HG02852 (cell line): ENCODE measurements at regions not wholly inside any gene's neighbourhood (a gene's known extent, or its start where the extent isn't known, plus 50 kb on each side); places are given as distances from the start of the nearest gene placed in this dataset.
"Not testable (repeated sequence)": the region's sequence is repeated elsewhere in the genome, so short reads cannot be mapped to it uniquely, and the experiment has no call there.

ENCODE experiments used
- ATAC-seq: cut with Tn5 transposase; IDR thresholded peaks from one replicate; pipeline ENCODE4 v1.9.1; 2021; ENCODE audit warnings: mild to moderate bottlenecking, moderate library complexity; ENCODE audit not compliant: unreplicated experiment

DNA sequence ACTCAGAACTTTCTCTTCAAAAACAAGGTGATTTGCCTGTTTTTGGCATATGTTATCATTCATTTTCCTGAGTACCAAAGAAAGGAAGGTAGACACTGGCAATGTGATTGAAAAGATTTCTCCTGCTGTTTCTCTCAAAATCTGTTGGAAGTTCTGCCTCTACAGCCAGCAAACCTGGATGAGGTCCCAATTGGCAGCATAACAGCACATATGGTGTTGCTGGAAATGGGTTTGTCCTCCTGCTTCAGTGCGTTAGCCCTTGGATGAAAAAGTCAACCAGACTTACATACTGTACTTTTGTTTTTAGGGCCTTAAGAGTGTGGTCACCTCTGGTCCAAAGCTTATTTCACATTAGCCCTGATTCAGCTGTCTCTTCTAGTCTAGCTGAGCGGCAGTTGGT, 237.6 kb upstream of the MME start:
- ATAC-seq = no peak

DNA sequence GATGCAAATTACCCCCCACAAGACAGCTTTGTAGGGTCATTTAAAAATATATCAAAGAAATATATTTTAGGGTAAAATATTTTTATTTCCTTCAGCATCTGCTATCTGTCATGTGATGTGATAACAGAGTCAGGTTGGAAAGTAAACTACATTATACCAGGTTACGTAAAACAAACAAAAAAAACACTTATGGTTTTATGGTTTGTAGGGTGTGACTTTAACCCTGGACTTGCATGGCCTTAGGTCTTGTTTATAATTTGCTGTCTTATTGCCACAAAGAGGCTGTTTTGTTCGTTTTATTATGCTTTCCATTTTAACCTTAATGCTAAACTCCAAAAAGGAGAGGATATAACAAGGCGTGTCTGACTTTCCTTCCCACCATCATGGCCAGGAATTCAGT, 244.5 kb upstream of the MME start:
- ATAC-seq = no peak

DNA sequence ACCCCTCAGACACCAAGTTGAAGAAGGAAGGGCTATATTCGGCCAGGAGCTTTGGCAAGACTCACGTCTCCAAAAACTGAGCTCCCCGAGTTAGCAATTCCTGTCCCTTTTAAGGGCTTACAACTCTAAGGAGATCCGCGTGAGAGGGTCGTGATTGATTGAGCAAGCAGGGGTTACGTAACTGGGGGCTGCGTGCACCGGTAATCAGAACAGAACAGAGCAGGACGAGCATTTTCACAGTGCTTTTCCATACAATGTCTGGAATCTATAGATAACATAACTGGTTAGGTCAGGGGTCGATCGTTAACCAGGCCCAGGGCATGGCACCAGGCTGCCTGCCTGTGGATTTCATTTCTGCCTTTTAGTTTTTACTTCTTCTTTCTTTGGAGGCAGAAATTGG, 245.3 kb upstream of the MME start:
- not testable (repeated sequence) for ATAC-seq

DNA sequence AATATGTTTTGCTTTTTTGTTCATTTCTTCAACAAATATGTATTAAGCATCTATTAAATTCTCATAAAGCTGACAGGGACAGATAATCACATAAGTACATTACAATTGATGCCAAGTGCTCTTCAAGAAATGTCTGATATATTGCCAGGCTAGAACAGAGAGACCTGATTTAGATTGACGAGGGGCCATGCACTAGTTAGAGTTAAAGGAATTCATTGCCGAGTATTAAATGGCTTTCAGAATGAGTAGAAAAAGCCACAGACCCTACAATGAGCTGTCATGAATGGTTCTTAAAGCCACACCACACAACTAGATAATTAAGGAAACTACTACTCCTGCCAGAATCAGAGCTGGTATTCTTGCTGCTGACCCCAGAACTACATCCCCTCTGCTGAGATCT, 250.2 kb upstream of the MME start:
- ATAC-seq = no peak

DNA sequence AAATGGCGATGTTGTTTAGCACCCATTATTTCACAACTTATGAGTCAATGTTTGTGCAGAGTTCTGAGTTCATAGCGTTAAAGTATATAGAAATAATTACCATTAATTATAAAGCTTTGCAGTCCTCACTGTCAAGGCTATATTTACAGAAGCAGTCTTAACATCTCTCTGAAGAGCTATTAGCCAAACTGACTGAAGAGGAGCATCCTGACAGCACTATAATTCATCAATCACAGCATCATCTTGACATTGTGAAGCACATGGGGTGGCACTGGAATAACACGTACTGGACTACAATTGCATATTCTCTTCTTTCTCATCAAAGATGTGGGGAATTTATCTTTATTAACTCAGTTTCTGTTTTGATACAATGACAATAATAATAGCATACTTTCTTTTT, 260.6 kb upstream of the MME start:
- no peak for ATAC-seq

DNA sequence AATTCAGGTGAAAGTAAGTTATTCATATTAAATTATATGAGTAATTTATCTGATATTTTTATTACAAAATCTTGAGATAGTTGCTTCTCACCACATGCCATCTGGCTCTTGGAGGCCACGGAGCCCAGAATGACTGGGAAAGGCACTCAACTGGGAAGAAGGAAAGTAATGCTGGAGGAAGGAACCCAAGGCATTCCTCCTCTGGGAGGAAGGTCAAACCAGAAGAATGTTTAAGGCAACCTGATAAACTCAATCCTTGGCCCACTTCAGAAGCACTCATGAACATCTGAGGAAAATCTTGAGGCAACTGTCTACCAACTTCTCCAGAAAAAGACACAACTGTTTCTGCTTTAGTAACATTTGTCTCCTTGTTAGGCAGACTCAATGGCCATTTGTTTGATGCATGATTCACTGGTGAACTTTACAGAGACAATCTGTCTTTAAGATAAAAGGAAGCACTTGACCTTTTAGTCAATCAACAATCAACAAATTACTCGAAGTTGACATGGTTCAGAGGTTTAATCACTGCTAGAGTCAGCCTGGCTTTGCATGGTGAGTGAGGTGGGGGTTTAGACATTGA, 261.4 kb upstream of the MME start:
- ATAC-seq = no peak

DNA sequence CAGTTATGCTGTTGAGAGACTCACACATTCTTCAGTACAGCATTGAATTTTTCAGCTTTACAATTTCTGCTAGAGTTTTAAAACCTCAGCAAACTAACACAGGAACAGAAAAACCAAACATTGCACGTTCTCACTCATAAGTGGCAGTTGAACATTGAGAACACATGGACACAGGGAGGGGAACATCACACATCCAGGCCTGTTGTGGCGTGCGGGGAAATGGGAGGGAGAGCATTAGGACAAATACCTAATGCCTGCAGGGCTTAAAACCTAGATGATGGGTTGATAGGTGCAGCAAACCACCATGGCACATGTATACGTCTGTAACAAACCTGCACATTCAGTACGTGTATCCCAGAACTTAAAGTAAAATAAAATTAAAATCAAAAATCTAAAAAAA, 270.1 kb upstream of the MME start:
- ATAC-seq = not testable (repeated sequence)

DNA sequence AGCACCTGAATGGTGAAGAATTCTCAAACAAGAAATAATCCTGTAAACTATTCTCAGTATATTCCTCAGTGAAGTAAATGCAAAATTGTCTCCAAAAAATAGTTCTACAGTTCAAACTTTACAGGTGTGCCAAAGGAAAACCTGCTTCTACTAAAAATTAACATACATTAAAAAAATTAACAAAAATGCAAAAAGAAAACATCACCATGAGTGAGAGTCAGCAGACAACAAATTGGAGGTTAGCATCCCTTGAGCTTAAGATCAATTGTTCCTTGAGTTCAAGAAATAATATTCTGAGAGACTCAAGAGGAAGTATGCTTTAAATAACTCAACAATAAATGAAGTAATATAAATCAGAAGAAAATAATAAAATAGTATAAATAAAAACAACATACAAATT, 278.4 kb upstream of the MME start:
- ATAC-seq = no peak

DNA sequence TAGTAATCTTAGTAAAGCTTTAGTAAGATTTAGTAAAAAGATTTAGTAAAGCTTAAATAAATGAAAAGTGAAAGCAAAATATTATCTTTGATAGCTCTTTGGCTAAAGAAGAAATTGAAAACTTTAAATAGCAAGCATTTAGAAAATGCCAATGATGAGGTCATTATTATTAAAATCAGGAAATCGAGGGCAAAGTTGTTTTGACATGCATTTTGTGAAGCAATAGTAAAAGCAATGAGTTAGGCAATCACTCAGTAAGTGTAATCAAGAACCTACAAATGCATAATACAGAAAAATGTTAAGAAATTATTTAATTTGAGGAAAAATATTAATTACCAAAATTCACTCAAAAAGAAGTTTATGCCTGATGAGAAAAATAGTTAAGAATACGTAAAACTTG, 280.3 kb upstream of the MME start:
- ATAC-seq = no peak

DNA sequence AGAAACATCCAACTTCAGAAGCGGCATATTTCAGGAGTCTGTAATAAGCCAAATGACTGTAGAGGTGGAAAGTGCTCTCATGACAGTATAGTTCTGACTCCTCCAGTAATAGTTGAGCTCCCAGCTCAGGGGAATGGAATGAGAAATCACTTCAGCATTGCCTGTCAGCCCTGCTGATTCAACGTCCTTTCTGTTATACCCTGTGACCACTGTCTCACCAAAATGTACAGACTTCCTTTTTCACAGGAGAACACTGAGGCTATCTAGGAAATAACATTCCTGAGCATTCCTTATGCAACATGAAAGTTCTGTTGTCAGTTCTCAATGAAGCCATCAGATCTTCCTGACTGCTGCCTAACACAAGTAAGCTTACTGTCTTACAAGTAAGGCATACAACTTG, 284.5 kb upstream of the MME start:
- ATAC-seq = no peak

DNA sequence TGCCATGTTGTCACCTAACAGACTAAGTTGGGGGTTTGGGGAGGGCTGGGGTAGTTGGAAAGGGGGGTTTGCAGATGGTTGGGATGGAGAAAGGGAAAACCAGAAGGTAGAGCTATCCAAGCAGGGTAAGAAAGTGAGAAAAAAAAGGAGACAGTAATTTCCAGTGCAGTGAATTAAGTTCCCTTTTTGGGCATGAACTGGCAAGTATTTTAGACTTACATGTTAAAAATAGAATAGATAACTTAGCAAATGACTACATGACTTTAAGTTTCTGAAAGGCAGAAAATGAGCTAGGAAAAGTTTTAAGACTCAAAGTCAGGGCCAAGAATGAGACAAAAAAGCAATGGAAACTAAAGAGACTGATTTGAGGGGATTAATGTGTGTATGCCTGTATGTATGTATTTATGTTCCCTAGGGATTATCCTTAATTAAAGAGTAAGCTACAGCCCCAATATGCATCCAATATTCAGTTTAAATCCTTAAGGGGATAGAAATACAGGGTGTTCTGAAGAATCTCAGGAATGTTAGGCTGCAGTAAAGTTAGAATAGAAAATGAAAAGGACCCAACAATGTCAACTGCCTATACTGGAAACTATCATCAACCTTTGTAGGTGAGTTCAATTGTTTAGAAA, 285.2 kb upstream of the MME start:
- no peak for ATAC-seq

DNA sequence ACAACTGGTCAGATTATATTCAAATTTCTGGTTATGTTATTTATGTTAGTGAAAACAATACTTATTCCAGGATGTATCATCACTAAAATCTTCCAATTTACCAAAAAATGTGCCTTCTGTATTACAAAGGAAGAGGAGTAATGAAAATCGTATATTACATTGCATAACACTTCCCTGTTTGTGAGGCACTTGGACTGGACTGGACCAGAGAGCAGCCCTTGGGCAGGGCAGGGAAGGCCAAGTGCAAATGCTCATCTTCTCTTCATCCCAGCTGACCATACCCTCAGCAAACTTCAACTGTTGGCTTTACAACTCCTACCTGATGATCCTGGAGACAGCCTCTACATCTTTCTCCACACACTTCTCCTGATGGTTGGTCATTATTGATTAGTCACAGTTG, 285.7 kb upstream of the MME start:
- ATAC-seq = no peak

DNA sequence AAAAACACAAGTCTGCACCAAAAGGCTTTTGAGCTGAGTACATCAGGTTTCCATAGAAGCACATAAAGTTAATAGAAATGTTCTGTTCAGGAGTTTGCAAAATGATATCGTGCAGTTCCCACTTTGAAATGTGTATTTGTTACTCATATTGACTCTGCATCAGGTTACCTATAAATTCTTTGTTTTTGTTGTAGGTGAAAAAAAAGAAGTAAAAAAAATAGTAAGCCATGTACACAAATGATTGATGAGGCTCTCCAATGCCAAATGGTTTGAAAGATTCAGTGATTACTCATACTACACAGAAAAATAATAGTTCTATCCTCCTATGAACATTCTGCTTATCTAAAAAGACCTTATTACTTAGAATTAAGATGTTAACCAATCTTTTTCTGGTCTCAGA, 287.3 kb upstream of the MME start:
- no peak for ATAC-seq

DNA sequence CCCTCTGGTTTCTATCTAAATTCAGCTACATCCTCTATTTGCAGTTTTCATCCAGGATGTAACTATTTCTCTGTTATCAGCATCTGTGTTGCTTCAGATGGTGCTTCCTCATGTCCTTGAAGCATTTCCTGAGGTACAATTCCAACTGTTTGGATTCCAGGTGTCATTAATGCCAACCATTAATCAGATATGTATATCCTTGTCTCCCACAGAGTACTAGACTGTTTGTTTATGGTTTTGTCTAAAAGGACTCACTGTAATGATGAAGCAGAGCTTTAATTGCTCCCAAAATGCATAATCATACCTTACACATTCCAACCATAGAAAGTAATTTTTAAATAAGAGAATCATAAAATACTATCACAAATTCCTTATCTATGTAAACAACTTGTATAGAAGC, 288.5 kb upstream of the MME start:
- no peak for ATAC-seq

DNA sequence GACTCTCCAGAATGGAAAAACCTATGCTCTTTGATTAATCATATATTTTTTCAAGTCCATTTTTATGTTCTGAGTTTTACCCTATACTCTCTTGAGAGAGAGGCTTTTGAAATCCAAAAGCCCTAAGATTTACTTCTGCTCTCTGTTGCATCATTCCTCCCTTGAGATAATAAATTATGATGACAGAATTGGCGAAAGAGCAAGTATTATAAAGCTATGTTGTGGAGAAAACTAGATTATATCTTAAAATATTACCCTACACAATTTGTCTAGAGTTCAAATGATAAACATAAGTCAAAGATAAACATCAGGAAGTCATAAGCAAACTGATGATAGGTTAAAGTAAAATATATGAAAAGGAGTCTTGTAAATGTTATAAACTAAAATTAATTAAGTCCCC, 293.4 kb upstream of the MME start:
- ATAC-seq = no peak

DNA sequence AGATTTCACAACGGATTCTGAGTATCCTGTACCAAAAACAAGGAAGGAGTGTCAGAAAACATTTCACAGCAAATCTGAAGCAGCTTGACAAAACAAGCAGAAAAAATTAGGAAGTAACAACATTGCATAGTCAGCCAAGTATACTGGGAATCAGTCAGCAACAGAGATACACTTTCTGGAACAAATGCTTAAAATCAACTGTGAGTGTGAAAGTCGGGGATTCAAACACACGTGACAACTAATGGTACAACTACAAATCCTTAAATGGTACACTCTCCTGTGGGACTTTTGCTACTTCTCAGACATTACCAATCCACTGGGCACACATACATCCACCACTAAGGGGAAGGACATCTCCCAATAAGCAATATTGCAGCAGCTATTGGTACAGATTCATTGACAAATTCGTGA, 296.6 kb upstream of the MME start:
- ATAC-seq = no peak

DNA sequence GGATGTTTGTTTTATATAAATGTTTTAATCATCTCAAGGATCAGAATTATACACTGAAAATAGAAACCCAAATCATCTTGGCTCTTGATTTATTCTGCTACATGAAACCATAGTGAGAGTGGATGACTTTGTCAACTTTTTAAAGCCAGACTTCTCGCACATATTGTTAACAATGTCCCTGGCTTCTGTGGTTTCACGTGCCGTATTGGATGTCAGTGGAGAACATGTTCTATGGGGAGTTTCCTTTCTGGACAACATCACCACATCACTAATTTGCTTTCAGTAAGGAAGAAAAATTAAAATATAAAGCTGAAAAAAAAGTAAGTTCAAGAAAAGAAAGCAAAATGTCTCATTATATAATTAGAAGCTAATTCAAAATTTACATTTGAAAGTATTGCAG, 297.1 kb upstream of the MME start:
- ATAC-seq = no peak

DNA sequence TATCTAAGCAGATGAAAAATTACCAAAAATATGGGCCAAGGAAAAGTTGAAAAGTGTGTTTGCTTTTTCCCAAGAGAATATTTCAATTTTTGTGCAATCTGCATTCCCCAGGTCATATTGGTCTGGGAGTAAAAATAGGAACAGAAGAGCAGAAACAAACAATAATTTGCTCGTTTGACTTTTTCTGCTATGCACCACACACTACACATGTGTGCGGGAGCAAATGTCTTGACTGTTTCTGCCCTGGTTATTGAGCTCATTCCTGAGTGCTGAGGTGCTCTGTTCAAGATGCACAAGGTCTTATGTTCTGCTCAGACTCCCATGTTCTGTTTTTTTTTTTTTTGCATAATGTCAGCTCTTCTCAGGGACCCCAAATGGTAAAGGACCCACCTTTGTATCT, 298.0 kb upstream of the MME start:
- ATAC-seq = no peak

DNA sequence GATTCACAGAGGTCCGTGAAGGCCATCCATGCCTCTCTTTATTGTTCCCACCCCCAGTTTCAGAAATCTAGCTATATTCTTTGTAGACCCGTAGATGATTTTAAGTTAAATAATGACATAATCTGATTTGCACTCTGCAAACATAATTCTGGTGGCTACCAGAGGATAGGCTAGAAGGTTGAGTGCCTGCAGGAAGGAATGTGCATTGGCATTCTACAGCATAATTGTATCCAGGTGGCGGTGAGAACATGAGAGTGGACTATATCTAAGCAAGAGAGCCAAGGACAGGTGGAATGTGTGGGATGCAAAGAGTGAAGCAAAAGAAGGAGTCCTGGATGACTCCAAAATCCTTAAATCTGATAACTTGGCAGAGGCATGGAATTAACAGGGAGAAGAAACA, 298.5 kb upstream of the MME start:
- no peak for ATAC-seq

DNA sequence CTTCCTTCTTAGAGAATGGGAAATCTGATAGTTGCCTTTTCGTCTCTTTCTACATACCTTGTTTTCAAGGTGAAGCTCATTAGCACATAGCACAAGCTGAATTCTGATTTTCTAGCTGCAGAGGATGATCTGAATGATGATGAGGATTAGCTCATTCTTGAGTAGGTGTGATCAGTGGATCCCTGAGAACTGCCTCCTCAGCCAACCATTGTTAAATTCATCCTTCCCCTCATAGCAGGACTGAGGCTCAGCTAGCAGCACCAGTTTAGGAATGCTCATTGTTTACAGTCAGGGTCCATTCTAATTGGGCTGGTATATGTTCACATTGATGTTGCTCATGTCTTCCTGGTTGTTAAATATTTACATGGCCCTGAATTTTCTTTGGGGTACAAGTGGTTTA, 299.9 kb upstream of the MME start:
- no peak for ATAC-seq

DNA sequence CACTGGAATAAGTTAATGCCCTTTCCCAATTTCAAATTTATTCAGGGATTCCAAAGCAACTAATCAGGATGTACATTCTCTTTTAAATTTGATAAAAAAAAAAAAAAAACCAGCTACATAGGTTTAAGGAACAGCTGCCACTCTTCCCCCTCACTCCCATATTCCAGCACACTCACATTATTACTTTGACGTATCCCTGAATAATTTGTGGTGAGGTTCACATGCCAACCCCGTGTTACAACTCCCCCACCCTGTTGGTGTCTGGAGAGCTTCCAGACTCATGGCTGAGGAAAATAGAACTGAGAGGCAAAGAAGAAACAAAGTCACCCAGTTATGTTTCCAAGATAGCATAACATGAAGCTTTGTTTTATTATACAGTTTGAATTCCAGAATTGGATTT, 300.5 kb upstream of the MME start:
- no peak for ATAC-seq

DNA sequence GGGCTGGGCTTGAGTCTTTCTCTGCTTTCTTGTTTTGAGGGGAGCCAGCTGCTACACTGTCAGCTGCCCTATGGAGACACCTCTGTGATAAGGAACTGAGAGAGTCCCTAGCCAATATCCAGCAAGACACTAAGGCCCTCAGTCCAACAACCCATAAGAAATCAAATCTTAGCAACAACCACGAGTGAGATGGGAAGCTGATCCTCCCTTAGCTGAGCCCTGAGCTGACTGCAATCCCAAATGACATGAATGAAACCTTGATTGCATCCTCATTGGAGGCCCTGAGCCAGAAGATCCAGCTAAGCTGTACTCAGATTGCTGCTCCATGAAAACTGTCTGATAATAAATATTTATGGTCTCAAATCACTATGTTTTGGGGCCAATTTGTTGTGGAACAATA, 302.1 kb upstream of the MME start:
- ATAC-seq = no peak

DNA sequence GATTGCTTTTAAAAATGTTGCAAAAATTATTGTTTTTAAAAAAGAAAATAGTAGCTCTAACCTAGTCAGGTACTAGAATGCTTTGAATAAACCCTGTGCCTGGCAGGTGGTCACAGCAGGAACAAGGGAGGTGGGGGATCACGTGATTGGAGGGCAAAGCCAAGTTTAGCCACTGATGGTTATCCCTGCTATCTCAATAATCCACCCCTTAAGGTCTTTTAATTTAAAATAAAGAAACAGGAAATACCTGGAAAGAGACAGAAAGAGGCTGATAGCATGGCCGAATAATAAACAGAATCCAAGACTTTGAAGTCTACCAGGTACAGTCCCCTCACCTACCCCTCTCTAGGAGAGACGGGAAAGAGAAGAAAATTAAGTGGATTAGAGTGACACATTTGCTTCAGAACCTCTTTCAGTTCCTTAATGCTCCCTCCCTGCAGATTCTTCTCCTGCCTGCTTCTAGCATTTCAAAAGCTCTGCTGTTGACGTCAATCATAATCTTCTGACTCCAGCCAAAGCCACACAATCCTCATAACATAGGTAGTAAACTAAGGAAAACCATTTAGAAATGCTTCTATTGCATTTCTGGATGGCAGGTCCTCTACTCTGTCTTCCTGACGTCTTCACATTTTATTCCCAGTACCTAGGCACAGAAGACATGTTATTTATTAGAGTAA, 303.4 kb upstream of the MME start:
- no peak for ATAC-seq
